SK-N-SH (cell line): ENCODE measurements at regions not wholly inside any gene's neighbourhood (a gene's known extent, or its start where the extent isn't known, plus 50 kb on each side); places are given as distances from the start of the nearest gene placed in this dataset.

Source experiments
- CTCF ChIA-PET: fragments of 300-600, 350-600 bp; formaldehyde crosslinking; extraction: SDS; loops from one replicate; lab custom pipeline; 2021; lab: Yijun Ruan, JAX
- POLR2A ChIA-PET: fragments of 350-600 bp; sonication (Branson Sonifier 250); formaldehyde crosslinking; extraction: SDS; loops from one replicate; lab custom pipeline; 2020; ENCODE audit warnings: antibody characterized with exemption, inconsistent platforms; lab: Yijun Ruan, JAX
- DNase-seq: peaks from one replicate; pipeline ENCODE4 v3.0.0; 2012
- H2AFZ ChIP-seq: fragments of 200-600 bp; sonication (generic); 2 replicates; pipeline ENCODE4 v1.8.1; 2016; ENCODE audit warnings: antibody characterized with exemption, mild to moderate bottlenecking, low read depth
- H3F3A ChIP-seq: fragments of 200-600 bp; sonication (generic); replicated peaks from 2 replicates; pipeline ENCODE3; 2016; ENCODE audit warnings: antibody characterized with exemption, mild to moderate bottlenecking; ENCODE audit not compliant: insufficient read depth
- H3K27ac ChIP-seq, 2 experiments: fragments of 200-500 bp in 1 of 2; fragments of 200-600 bp in 1 of 2; sonication (Bioruptor generic) in 1 of 2; sonication (generic), shearing (Covaris generic) in 1 of 2; 2 replicates each; pipeline versions ENCODE4 v1.5.1 to v1.6.1; 2014 to 2016; ENCODE audit warnings: low read depth in 2 of 2, inconsistent platforms in 1 of 2, low read length in 1 of 2, mild to moderate bottlenecking in 1 of 2, mixed read lengths in 1 of 2
- H3K27me3 ChIP-seq: fragments of 200-600 bp; sonication (generic), shearing (Covaris generic); 2 replicates; pipeline ENCODE4 v1.6.1; 2016; ENCODE audit warnings: mixed run types; ENCODE audit not compliant: insufficient read depth
- H3K36me3 ChIP-seq, 2 experiments: fragments of 200-500 bp in 1 of 2; fragments of 200-600 bp in 1 of 2; sonication (Bioruptor generic) in 1 of 2; sonication (generic) in 1 of 2; replicated peaks in 1 of 2; 2 replicates each; pipeline versions ENCODE3 to v1.5.1; 2014 to 2016; ENCODE audit warnings: low read length in 1 of 2, mild to moderate bottlenecking in 1 of 2; ENCODE audit not compliant: insufficient read depth in 2 of 2, control insufficient read depth in 1 of 2
- H3K4me1 ChIP-seq, 2 experiments: fragments of 200-500 bp in 1 of 2; fragments of 200-600 bp in 1 of 2; sonication (Bioruptor generic) in 1 of 2; sonication (generic), shearing (Covaris generic) in 1 of 2; 2 replicates each; pipeline versions ENCODE4 v1.5.1 to v1.6.1; 2014 to 2016; ENCODE audit warnings: low read depth in 1 of 2, low read length in 1 of 2, mixed run types in 1 of 2; ENCODE audit not compliant: insufficient read depth in 2 of 2, control insufficient read depth in 1 of 2
- H3K4me2 ChIP-seq: fragments of 200-600 bp; sonication (generic), shearing (Covaris generic); 2 replicates; pipeline ENCODE4 v1.6.1; 2017; ENCODE audit warnings: mixed run types
- H3K4me3 ChIP-seq, 2 experiments: fragments of 200-500 bp in 1 of 2; fragments of 200-600 bp in 1 of 2; sonication (Bioruptor generic) in 1 of 2; sonication (generic), shearing (Covaris generic) in 1 of 2; 2 replicates each; pipeline versions ENCODE4 v1.5.1 to v1.8.1; 2014 to 2016; ENCODE audit warnings: low read depth in 2 of 2, inconsistent platforms in 1 of 2, low read length in 1 of 2, mild to moderate bottlenecking in 1 of 2, mixed read lengths in 1 of 2, moderate library complexity in 1 of 2
- H3K79me2 ChIP-seq: fragments of 200-600 bp; sonication (generic); 2 replicates; pipeline ENCODE4 v1.8.1; 2017; ENCODE audit warnings: mild to moderate bottlenecking; ENCODE audit not compliant: insufficient read depth
- H3K9ac ChIP-seq: fragments of 200-600 bp; sonication (generic); 2 replicates; pipeline ENCODE4 v1.6.1; 2017; ENCODE audit warnings: mixed run types
- H3K9me2 ChIP-seq: fragments of 200-600 bp; sonication (generic); 2 replicates; pipeline ENCODE4 v1.6.1; 2017; ENCODE audit warnings: mixed run types
- H3K9me3 ChIP-seq: fragments of 200-600 bp; sonication (generic); 2 replicates; pipeline ENCODE4 v1.6.1; 2017; ENCODE audit warnings: mixed run types, mild to moderate bottlenecking, moderate library complexity
- H4K20me1 ChIP-seq: fragments of 200-600 bp; sonication (generic); 2 replicates; pipeline ENCODE4 v1.6.1; 2017; ENCODE audit warnings: mild to moderate bottlenecking, mixed run types; ENCODE audit not compliant: insufficient read depth
- CHD2 ChIP-seq: fragments of 150-350 bp; IDR thresholded peaks from 2 replicates; pipeline ENCODE4 v1.6.1; 2018; ENCODE audit warnings: low read length; ENCODE audit not compliant: partially characterized antibody
- CTCF ChIP-seq: fragments of 200-600 bp; sonication (generic); IDR thresholded peaks from 2 replicates; pipeline ENCODE4 v1.6.1; 2017; ENCODE audit warnings: antibody characterized with exemption, mild to moderate bottlenecking, moderate library complexity
- ELF1 ChIP-seq: IDR thresholded peaks from 2 replicates; pipeline ENCODE4 v1.4.0; 2012
- EP300 ChIP-seq, 2 experiments: IDR thresholded peaks; 2 replicates each; pipeline versions ENCODE4 v1.4.0 to v1.6.1; 2012; ENCODE audit warnings: borderline replicate concordance in 1 of 2, low read depth in 1 of 2, low read length in 1 of 2
- EZH2phosphoT487 ChIP-seq: fragments of 200-600 bp; sonication (generic); IDR thresholded peaks from 2 replicates; pipeline ENCODE4 v1.6.1; 2017; ENCODE audit warnings: low read depth, mixed run types, mild to moderate bottlenecking, antibody characterized with exemption, moderate library complexity, borderline replicate concordance
- FOSL2 ChIP-seq: IDR thresholded peaks from 2 replicates; pipeline ENCODE4 v1.4.0; 2012; ENCODE audit warnings: low read depth, mild to moderate bottlenecking, moderate library complexity, borderline replicate concordance
- FOXJ3 ChIP-seq: sonication (generic); formaldehyde crosslinking; IDR thresholded peaks from 2 replicates; pipeline ENCODE4 v1.5.1; 2020; ENCODE audit warnings: mild to moderate bottlenecking, missing genetic modification reagents
- FOXM1 ChIP-seq: IDR thresholded peaks from 2 replicates; pipeline ENCODE4 v1.4.0; 2012; ENCODE audit warnings: low read depth, mild to moderate bottlenecking
- GABPA ChIP-seq: IDR thresholded peaks from 2 replicates; pipeline ENCODE4 v1.4.0; 2012; ENCODE audit warnings: low read depth, mild to moderate bottlenecking
- GATA2 ChIP-seq: sonication (generic); formaldehyde crosslinking; IDR thresholded peaks from 2 replicates; pipeline ENCODE4 v1.5.0; 2020; ENCODE audit warnings: mild to moderate bottlenecking, missing genetic modification reagents
- IRF3 ChIP-seq: fragments of 150-350 bp; IDR thresholded peaks from 2 replicates; pipeline ENCODE4 v1.6.1; 2016; ENCODE audit warnings: mild to moderate bottlenecking, low read depth, low read length
- JUND ChIP-seq: IDR thresholded peaks from 2 replicates; pipeline ENCODE4 v1.4.0; 2012
- MEF2A ChIP-seq: IDR thresholded peaks from 2 replicates; pipeline ENCODE4 v1.4.0; 2012; ENCODE audit warnings: low read depth, borderline replicate concordance
- MXI1 ChIP-seq: IDR thresholded peaks from 2 replicates; pipeline ENCODE4 v1.6.1; 2012; ENCODE audit warnings: mild to moderate bottlenecking, low read depth, low read length, improper control_type of control experiment
- NFIC ChIP-seq: IDR thresholded peaks from 2 replicates; pipeline ENCODE4 v1.4.0; 2012; ENCODE audit warnings: borderline replicate concordance
- NRF1 ChIP-seq: IDR thresholded peaks from 2 replicates; pipeline ENCODE4 v1.6.1; 2012; ENCODE audit warnings: low read depth, mild to moderate bottlenecking, low read length
- POLR2AphosphoS5 ChIP-seq: IDR thresholded peaks from 2 replicates; pipeline ENCODE4 v1.6.1; 2012; ENCODE audit warnings: low read depth, low read length
- RAD21 ChIP-seq: IDR thresholded peaks from 2 replicates; pipeline ENCODE4 v1.6.1; 2012; ENCODE audit warnings: mild to moderate bottlenecking, low read length
- RCOR1 ChIP-seq: fragments of 150-350 bp; IDR thresholded peaks from 2 replicates; pipeline ENCODE4 v1.6.1; 2017; ENCODE audit warnings: antibody characterized with exemption, low read length
- RFX5 ChIP-seq: IDR thresholded peaks from 2 replicates; pipeline ENCODE4 v1.6.1; 2012; ENCODE audit warnings: mild to moderate bottlenecking, improper control_type of control experiment, low read length
- RXRA ChIP-seq: IDR thresholded peaks from 2 replicates; pipeline ENCODE4 v1.4.0; 2012; ENCODE audit warnings: low read depth, mild to moderate bottlenecking, borderline replicate concordance
- SIN3A ChIP-seq: IDR thresholded peaks from 2 replicates; pipeline ENCODE4 v1.6.1; 2012; ENCODE audit warnings: low read depth, mild to moderate bottlenecking, low read length, moderate library complexity, borderline replicate concordance
- SMC3 ChIP-seq: IDR thresholded peaks from 2 replicates; pipeline ENCODE4 v1.6.1; 2012; ENCODE audit warnings: low read depth, low read length, improper control_type of control experiment
- TAF1 ChIP-seq: IDR thresholded peaks from 2 replicates; pipeline ENCODE4 v1.6.1; 2012; ENCODE audit warnings: low read depth, mild to moderate bottlenecking, low read length, moderate library complexity, borderline replicate concordance
- TCF12 ChIP-seq: IDR thresholded peaks from 2 replicates; pipeline ENCODE4 v1.4.0; 2012
- TEAD4 ChIP-seq: IDR thresholded peaks from 2 replicates; pipeline ENCODE4 v1.4.0; 2012; ENCODE audit warnings: mild to moderate bottlenecking, borderline replicate concordance; ENCODE audit not compliant: insufficient read depth
- USF1 ChIP-seq: IDR thresholded peaks from 2 replicates; pipeline ENCODE4 v1.4.0; 2012; ENCODE audit warnings: low read depth, borderline replicate concordance
- USF2 ChIP-seq: fragments of 150-350 bp; IDR thresholded peaks from 2 replicates; pipeline ENCODE4 v1.6.1; 2017; ENCODE audit warnings: antibody characterized with exemption, low read length, low read depth, borderline replicate concordance
- YY1 ChIP-seq: IDR thresholded peaks from 2 replicates; pipeline ENCODE4 v1.4.0; 2012; ENCODE audit warnings: low read depth, mild to moderate bottlenecking
- ZBTB33 ChIP-seq: IDR thresholded peaks from 2 replicates; pipeline ENCODE4 v1.4.0; 2012; ENCODE audit warnings: low read depth, borderline replicate concordance
- WGBS: methylation state at CpG from one replicate; pipeline ENCODE4 v1.1.6; 2017; ENCODE audit warnings: low lambda C conversion rate; 5-methylcytosine and 5-hydroxymethylcytosine counted together

- Histone ChIP-seq H3K27me3 (no peaks in the 10 kb centered on the region), H3K4me3 (no peak overlapping the region), H3K36me3 (no peaks in the 10 kb centered on the region), H4K20me1 (no peaks in the 10 kb centered on the region), H3K9me3 (no peaks in the 10 kb centered on the region), H3K9ac (no peak overlapping the region), H3K9me2 (no peaks in the 10 kb centered on the region), H3K4me2 (0 out of 2 replicates have a peak overlapping the region, but pooled peaks have one; percentile 35), H3K27ac (peak overlapping the region; percentile 72 to 89), H3K4me1 (peaks cover 0 to 3% of the 10 kb centered on the region in 2 experiments; a peak in 1 of 4 replicates), H3K79me2 (peaks cover 4% of the 10 kb centered on the region; the same call in 1 of the 2 replicates), H2AFZ (no peak overlapping the region), H3F3A (peaks cover 51% of the 10 kb centered on the region)
- DNase-seq: no peak
- ChIA-PET CTCF (interaction anchor here (0.7 kb wide), 1 partner anchor 12 kb away, joined by 3 read pairs; no protein-coding TSS in a partner anchor), POLR2A (no interaction called here)
- 62% methylated on average over 2 of the region's 2 CpGs for WGBS
- no peak for TF ChIP-seq GABPA
- TF ChIP-seq TCF12: peak; percentile 31; the same call in 1 of the 2 replicates
- TF ChIP-seq GATA2: no peak
- no peak for TF ChIP-seq TAF1
- TF ChIP-seq FOXM1: no peak
- TF ChIP-seq YY1: no peak
- TF ChIP-seq CTCF: no peak
- TF ChIP-seq EZH2phosphoT487: no peak
- no peak for TF ChIP-seq RFX5
- TF ChIP-seq USF1: no peak
- no peak for TF ChIP-seq FOXJ3 (CRISPR knock-in tag)
- no peak for TF ChIP-seq POLR2AphosphoS5
- TF ChIP-seq RCOR1: no peak
- TF ChIP-seq RAD21: no peak
- TF ChIP-seq FOSL2: peak; percentile 56; the same call in 1 of the 2 replicates
- no peak for TF ChIP-seq SMC3
- no peak for TF ChIP-seq RXRA
- TF ChIP-seq USF2: no peak
- TF ChIP-seq MEF2A: no peak
- no peak for TF ChIP-seq SIN3A
- TF ChIP-seq ZBTB33: no peak
- no peak for TF ChIP-seq NRF1
- no peak for TF ChIP-seq IRF3
- no peak for TF ChIP-seq MXI1
- TF ChIP-seq EP300 (IDR thresholded peaks at IDR 0.05; ENCODE audit: borderline replicate concordance in 1 of 2, low read depth in 1 of 2, low read length in 1 of 2): peak in 1 of 2 experiments; percentile 53; a peak in 1 of 4 replicates
- TF ChIP-seq CHD2: no peak
- TF ChIP-seq TEAD4: no peak
- TF ChIP-seq ELF1: no peak
- TF ChIP-seq NFIC: peak; percentile 38; the same call in 1 of the 2 replicates
- peak; percentile 45 for TF ChIP-seq JUND
These were observed 92.5 kb upstream of the VEGFC start for GRCh38 chr4:176885224-176885623.
